Heart left ventricle (tissue), 13 donors: ENCODE measurements at regions not wholly inside any gene's neighbourhood (a gene's known extent, or its start where the extent isn't known, plus 50 kb on each side); places are given as distances from the start of the nearest gene placed in this dataset.

Source experiments
- CTCF ChIP-seq, 12 donors: fragments of 200-600 bp; sonication (generic) in 4 of 12; IDR thresholded peaks; one replicate each; pipeline versions ENCODE4 v1.5.0 to v1.8.0; 2018 to 2022; ENCODE audit warnings: antibody characterized with exemption in 12 of 12, mild to moderate bottlenecking in 5 of 12
- POLR2A ChIP-seq, 2 donors: fragments of 450-650 bp; IDR thresholded peaks; one replicate each; pipeline ENCODE4 v1.6.1; 2017; ENCODE audit warnings: antibody characterized with exemption in 2 of 2, mild to moderate bottlenecking in 2 of 2, moderate library complexity in 2 of 2
- donor health status: ischemic (EF 13 %, LVEDD 7.1; RV severe dilation, severe dysfunction).
- donor health status: DM: no; HTN: yes; CAD: no.
- donor health status: DM: no; HTN: no; CAD: no.
- donor health status: ischemic (EF 25% LVEDD 6.9; RV normal size, moderate dysfunction).
- donor health status: ischemic (EF 25% LVEDD 5.7; RV mildly dilated, moderate dysfunction).
- donor health status: ischemic (EF 35%, LVEDD 5.7; RV mildly dilated, moderate dysfunction).
- donor health status: nonischemic (EF 11% LVEDD 7.7; RV severe dilation, severe dysfunction).
- donor health status: DM: yes; HTN: yes; CAD: no.
- donor health status: PGD.
- donor health status: ischemic (EF 29% LVEDD 5.4; RV normal size, mild dysfunction).
- donor health status: nonischemic (EF 23%, LVEDD 6.1; RV moderate dilation, normal function).

- TF ChIP-seq POLR2A (IDR thresholded peaks at IDR 0.05) (no peak), CTCF (IDR thresholded peaks at IDR 0.05) (no peak)
Observed at GRCh38 chr6:15986027-15986629, 142.8 kb upstream of the MYLIP start.
